HFFc6 (cell line): ENCODE measurements at regions not wholly inside any gene's neighbourhood (a gene's known extent, or its start where the extent isn't known, plus 50 kb on each side); places are given as distances from the start of the nearest gene placed in this dataset.
"Not testable (repeated sequence)": the region's sequence is repeated elsewhere in the genome, so short reads cannot be mapped to it uniquely, and the experiment has no call there.

Experiments
- DNase-seq: peaks from one replicate; pipeline ENCODE4 v3.0.0-alpha.2; 2018
- H3K27ac Mint-ChIP-seq: 2 replicates; pipeline ENCODE4 v1.8.0; 2020; ENCODE audit warnings: mild to moderate bottlenecking, mixed read lengths
- H3K27me3 Mint-ChIP-seq: 2 replicates; pipeline ENCODE4 v1.8.0; 2021; ENCODE audit warnings: mild to moderate bottlenecking, moderate library complexity, mixed read lengths; ENCODE audit not compliant: insufficient read depth
- H3K36me3 Mint-ChIP-seq: 2 replicates; pipeline ENCODE4 v1.8.0; 2021; ENCODE audit warnings: low read depth, mixed read lengths
- H3K4me1 Mint-ChIP-seq: 2 replicates; pipeline ENCODE4 v1.8.0; 2020; ENCODE audit warnings: low read depth, mixed read lengths
- H3K4me3 Mint-ChIP-seq: 2 replicates; pipeline ENCODE4 v1.8.0; 2020; ENCODE audit warnings: mild to moderate bottlenecking, moderate library complexity, mixed read lengths
- H3K9me3 Mint-ChIP-seq: 2 replicates; pipeline ENCODE4 v1.8.0; 2020; ENCODE audit warnings: mild to moderate bottlenecking, mixed read lengths
- TF ChIP-seq, protein P1 (sequence below): fragments of 200-600 bp; sonication (generic); IDR thresholded peaks from 2 replicates; pipeline ENCODE4 v1.5.0; 2021; ENCODE audit warnings: antibody characterized with exemption, mild to moderate bottlenecking

DNA sequence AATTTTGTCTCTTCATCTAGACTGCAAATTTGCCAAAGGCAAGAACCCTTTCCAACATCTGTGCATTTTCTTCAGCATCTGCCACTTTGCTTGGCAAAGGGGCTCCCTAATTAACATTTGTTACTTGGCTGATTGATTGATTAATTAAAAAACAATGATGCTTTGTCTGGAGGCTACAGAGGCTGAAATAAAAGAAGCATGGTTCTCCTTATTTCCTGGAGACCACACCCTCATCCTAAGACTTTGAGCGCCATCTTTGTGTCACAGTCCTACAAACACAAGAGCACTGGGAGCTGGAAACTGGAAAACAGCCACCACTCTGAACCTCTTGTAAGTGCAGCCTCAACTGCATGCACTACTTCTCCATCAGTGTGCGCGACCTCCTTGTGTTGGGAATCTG is 189.2 kb downstream of the C7orf25 start:
- H3K4me3 Mint-ChIP-seq = no peak overlapping the region
- peaks cover 7% of the 10 kb centered on the region for H3K27me3 Mint-ChIP-seq
- H3K4me1 Mint-ChIP-seq = no peaks in the 10 kb centered on the region
- no peaks in the 10 kb centered on the region for H3K9me3 Mint-ChIP-seq
- no peaks in the 10 kb centered on the region for H3K36me3 Mint-ChIP-seq
- no peak overlapping the region for H3K27ac Mint-ChIP-seq
- DNase-seq = no peak
- TF ChIP-seq, protein P1, sequence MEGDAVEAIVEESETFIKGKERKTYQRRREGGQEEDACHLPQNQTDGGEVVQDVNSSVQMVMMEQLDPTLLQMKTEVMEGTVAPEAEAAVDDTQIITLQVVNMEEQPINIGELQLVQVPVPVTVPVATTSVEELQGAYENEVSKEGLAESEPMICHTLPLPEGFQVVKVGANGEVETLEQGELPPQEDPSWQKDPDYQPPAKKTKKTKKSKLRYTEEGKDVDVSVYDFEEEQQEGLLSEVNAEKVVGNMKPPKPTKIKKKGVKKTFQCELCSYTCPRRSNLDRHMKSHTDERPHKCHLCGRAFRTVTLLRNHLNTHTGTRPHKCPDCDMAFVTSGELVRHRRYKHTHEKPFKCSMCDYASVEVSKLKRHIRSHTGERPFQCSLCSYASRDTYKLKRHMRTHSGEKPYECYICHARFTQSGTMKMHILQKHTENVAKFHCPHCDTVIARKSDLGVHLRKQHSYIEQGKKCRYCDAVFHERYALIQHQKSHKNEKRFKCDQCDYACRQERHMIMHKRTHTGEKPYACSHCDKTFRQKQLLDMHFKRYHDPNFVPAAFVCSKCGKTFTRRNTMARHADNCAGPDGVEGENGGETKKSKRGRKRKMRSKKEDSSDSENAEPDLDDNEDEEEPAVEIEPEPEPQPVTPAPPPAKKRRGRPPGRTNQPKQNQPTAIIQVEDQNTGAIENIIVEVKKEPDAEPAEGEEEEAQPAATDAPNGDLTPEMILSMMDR = no peak

DNA sequence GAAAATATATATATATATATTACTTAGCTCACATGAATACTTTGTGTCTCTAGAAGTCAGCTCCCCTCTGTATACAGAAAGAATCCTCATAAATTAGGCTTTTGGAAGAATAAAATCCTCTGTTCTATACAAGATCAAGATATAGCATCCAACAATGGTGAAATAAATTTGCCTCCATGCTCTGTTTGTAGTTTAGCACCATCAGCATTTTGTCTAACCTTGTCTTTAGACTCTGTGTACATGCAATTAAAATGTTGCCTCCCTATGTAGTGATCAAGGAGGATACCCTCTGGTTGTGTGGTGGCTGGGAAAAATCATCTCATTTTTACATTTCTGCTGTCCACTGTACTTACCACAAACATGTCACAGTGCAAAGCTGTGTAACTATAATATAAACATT is 189.7 kb downstream of the C7orf25 start:
- H3K4me1 Mint-ChIP-seq = no peaks in the 10 kb centered on the region
- H3K9me3 Mint-ChIP-seq = no peaks in the 10 kb centered on the region
- H3K36me3 Mint-ChIP-seq = no peaks in the 10 kb centered on the region
- DNase-seq = no peak
- peaks cover 7% of the 10 kb centered on the region for H3K27me3 Mint-ChIP-seq
- no peak overlapping the region for H3K4me3 Mint-ChIP-seq
- TF ChIP-seq, protein P1 = no peak
- H3K27ac Mint-ChIP-seq = no peak overlapping the region

DNA sequence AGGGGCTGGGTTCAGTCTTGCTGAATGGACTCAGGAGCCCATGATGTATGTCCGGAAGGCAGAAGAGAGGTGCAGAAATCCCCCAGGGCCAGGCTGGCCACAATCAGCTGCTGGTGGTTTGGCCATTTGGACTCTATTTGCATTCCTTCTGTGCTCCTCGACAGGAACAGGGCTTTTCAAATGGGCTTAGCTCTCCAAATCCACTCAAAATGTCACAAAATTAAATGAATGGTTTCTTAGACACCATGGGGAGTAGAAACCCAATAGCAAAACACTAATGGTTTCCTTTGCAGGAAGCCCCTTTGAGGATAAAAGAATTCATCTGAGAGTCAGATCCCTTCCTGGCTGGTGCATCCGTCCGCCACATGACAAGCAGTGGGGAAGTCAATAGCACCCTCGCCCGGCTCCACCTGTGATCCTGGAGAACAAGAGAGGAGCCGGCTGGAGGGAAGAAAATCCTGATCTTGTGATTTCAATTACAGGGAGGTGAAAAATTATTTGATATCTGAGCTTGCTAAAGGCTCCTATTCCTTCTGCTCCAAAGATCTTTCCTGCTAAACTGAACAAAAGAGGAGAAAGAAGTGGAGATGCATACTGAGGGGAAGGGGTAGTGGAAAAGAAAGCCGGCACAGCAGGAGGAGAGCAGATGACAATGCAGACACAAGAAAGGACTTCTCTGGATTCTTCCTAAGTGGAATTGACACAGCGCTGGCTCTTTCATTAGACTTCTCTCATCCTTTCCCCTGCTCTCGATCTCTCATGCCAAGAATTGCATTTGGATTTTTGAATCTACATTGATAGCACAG is 190.7 kb downstream of the C7orf25 start:
- H3K9me3 Mint-ChIP-seq = no peaks in the 10 kb centered on the region
- no peaks in the 10 kb centered on the region for H3K36me3 Mint-ChIP-seq
- H3K27me3 Mint-ChIP-seq = peaks cover 7% of the 10 kb centered on the region
- DNase-seq = no peak
- H3K27ac Mint-ChIP-seq = no peak overlapping the region
- TF ChIP-seq, protein P1 = no peak
- H3K4me3 Mint-ChIP-seq = no peak overlapping the region
- no peaks in the 10 kb centered on the region for H3K4me1 Mint-ChIP-seq

DNA sequence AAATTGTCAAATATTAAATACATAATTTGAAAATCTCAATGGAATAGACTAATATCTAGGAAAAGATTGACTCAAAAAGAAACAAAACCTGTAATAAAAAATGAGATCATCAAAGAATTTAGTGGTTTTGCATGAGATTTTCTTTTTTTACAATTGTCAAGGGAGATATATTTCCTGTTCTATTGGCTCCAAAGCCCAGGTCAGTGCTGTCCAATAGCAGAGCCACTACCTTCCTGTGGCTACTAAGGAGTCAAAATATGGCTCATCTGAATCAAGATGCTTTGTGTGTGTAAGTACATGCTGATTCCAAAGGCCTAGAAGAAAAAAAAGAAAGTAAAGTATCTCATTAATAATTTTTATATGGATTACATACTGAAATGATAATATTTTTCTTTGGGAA is 191.9 kb downstream of the C7orf25 start:
- no peaks in the 10 kb centered on the region for H3K36me3 Mint-ChIP-seq
- H3K27ac Mint-ChIP-seq = no peak overlapping the region
- TF ChIP-seq, protein P1 = no peak
- no peak for DNase-seq
- H3K27me3 Mint-ChIP-seq = peaks cover 7% of the 10 kb centered on the region
- no peak overlapping the region for H3K4me3 Mint-ChIP-seq
- 0 out of 2 replicates have a peak, but pooled peaks cover 4% of the 10 kb centered on the region for H3K9me3 Mint-ChIP-seq
- no peaks in the 10 kb centered on the region for H3K4me1 Mint-ChIP-seq

DNA sequence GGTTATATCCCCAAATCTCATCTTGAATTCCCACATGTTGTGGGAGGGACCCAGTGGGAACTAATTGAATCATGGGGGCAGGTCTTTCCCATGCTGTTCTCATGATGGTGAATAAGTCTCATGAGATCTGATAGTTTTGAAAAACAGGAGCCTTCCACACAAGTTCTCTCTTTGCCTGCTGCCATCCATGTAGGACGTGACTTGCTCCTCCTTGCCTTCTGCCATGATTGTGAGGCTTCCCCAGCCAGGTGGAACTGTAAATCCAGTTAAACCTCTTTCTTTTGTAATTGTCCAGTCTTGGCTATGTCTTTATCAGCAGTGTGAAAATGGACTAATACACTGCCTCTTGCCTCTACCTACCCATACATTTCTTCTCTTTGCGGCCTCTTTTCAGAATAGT is 193.4 kb downstream of the C7orf25 start:
- not testable (repeated sequence) for H3K36me3 Mint-ChIP-seq, H3K9me3 Mint-ChIP-seq, H3K27me3 Mint-ChIP-seq, H3K4me1 Mint-ChIP-seq, DNase-seq, H3K4me3 Mint-ChIP-seq, H3K27ac Mint-ChIP-seq

DNA sequence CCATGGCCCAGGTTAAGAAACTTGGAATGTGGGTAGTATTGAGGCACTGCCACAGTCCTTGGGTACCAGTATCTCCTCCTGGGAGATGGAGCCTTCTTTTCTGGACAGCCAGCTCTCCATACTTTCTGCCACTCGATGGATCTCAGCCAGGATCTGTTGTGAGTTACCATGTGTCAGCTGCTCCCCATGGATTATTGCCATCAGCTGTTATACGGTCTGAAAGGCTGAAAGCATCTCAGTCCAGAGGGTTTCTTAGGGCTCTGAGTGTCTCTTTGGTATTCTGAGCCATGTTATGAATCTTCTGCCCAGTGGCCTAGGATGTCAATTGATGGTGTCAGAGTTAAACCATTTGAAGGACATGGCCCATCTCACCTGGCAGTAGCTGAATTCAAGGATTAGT is 197.5 kb downstream of the C7orf25 start:
- H3K27ac Mint-ChIP-seq = no peak overlapping the region
- DNase-seq = no peak
- no peak overlapping the region for H3K4me3 Mint-ChIP-seq
- no peaks in the 10 kb centered on the region for H3K4me1 Mint-ChIP-seq
- TF ChIP-seq, protein P1 = no peak
- H3K36me3 Mint-ChIP-seq = no peaks in the 10 kb centered on the region
- peaks cover 4% of the 10 kb centered on the region; the same call in 1 of the 2 replicates for H3K9me3 Mint-ChIP-seq
- H3K27me3 Mint-ChIP-seq = peaks cover 1% of the 10 kb centered on the region
